HG03159 (cell line): ENCODE measurements at regions not wholly inside any gene's neighbourhood (a gene's known extent, or its start where the extent isn't known, plus 50 kb on each side); places are given as distances from the start of the nearest gene placed in this dataset.
"Not testable (repeated sequence)": the region's sequence is repeated elsewhere in the genome, so short reads cannot be mapped to it uniquely, and the experiment has no call there.

ENCODE experiments used
- ATAC-seq: cut with Tn5 transposase; IDR thresholded peaks from one replicate; pipeline ENCODE4 v1.9.1; 2021; ENCODE audit warnings: mild to moderate bottlenecking, moderate library complexity; ENCODE audit not compliant: unreplicated experiment

DNA sequence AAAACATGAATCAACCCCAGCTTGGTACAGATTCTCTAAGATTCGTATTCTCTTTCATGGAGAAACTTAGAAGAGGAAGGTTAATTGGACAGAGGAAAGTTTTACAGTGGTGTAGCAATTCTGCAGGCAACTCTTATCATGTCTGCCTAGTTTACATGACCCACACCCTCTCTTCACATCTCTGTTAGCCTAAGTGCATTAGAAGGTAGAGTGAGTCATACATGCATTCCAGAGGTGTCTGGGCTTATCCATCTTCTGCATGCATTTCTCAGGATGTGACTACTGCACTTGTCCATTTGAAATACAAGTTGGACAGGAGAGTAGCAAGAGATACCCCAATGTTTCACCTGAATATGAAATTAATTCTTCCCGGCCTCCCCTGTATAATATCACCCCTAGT lies 578.4 kb upstream of the NCAM2 start:
- no peak for ATAC-seq

DNA sequence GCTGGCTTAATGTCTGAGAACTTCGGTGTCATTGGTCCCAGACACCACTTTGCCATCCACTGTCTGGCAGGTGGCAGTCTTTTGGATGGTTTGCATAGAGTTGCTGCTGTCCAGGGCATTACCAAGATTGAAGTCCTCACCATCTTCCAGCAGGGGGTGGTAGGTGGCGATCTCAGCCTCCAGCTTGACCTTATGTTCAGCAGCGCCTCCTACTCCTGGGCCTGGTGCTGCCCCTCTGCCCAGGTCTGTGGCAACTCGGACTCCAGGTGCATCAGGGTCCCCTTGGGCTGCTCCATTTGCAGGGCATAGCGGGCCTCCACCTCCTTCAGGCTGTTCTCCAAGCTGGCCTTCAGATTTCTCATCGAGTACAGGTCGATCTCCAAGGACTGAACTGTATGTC lies 573.3 kb upstream of the NCAM2 start:
- no peak for ATAC-seq

DNA sequence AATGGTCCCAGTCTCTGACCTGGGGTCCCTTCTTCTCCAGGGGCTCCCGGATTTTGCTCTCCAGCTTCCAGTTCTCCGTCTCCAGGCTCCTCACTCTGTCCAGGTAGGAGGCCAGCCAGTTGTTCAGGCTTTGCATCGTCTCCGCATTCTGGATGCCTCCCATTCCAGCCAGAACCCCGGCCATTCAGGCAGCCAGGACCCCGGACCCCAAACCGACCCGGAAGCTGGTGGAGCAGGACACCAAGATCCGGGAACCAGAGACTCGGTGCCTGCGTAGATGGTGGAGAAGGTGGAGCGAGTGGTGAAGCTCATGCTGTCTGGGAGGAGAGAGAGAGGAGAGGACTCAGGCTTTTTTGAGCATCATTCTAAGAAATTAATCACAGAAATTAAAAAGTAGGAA lies 572.4 kb upstream of the NCAM2 start:
- no peak for ATAC-seq

DNA sequence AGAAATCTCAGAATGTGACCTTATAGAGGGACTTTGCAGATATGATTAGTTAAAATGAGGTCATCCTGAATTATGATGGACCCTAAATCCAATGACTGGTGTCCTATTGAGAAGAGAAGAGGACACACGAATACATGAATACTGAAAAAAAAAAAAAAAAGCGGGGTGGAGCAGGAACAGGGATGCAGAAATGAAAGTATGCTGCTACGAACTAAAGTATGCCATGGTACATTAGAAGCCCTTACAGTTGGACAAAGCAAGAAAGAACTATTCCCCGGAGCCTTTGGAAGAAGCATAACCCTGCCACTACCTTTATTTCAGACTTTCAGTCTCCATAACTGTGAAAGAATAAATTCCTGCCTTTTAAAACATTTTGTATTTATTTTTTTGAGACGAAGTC lies 557.9 kb upstream of the NCAM2 start:
- no peak for ATAC-seq

DNA sequence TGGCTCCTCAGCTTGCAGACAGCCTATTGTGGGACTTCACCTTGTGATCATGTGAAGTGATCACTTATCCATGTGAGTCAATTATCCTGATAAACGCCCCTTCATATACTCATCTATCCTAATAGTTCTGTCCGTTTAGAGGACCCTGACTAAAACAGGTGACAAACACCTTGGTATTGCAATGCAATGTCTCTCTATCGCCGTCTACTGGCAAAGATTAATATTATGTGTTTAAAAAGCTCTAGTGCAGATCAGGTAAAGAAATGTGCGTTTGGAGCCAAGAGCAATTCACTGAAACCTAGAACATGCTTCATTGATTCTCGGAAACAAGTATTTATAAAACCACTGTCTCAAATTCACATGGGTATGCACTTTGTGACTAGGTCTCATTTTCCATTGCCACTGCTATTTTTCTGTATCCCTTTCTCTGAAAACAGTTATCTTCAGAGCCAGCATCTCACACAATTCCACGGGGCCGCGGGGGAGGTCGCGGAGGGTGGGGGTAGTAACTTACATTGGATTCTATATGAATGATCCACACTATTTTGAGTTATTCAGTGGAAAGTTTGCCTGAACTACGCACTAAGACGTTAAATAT lies 554.6 kb upstream of the NCAM2 start:
- no peak for ATAC-seq

DNA sequence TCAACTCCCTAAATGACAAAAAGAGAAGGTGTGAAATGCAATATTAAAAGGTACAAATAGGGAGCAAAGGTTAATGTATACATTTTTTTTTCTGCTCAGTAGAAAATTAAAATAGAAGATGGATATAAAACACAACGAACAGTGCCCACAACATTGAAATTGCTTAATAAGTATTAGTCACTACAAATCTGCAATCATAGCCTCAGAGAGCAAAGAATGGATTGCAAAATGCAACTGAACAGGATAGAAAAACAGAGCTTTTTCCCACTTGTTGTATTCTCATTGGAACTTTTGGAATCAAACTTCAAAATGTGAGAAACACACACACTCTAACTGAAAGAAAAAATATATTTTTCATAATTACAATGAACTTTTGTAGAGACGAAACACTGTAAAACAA lies 552.2 kb upstream of the NCAM2 start:
- ATAC-seq, result no peak

DNA sequence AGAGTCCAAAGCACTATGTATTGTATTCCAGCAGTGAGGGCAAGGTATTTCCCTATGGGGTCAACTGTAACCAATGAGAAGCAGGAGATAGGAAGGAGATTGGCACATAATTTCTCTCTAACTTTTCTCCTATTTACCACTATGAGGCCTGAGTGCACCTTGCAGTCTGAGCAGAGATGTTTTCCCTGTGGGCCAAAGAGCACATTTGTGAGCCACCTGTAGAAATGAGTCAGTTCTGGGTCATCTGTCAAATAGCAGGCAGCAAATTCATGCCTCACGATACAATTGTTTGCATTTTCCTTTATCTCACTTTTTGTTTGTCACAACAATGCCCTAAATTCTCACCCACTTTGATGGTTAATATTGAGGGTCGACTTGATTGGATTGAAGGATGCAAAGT lies 547.2 kb upstream of the NCAM2 start:
- ATAC-seq, result no peak

DNA sequence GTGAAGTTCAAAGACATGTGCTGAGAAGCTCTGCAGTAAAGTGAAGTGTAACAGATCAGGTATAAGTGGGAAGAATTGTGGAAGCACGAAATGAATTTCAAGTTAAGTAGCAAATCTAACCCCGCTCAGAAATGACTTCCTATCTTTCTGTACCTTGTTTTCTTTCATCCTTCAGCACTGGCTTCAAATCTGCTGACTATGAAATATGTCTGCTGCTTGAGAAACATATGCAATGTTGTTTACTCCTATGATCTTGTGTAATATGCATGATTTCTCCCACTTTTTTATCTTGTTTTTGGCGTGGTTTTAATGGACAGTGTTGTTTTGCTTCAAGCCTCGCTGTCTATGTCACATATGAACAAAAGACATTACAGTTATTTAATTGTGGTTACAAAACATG lies 545.3 kb upstream of the NCAM2 start:
- no peak for ATAC-seq

DNA sequence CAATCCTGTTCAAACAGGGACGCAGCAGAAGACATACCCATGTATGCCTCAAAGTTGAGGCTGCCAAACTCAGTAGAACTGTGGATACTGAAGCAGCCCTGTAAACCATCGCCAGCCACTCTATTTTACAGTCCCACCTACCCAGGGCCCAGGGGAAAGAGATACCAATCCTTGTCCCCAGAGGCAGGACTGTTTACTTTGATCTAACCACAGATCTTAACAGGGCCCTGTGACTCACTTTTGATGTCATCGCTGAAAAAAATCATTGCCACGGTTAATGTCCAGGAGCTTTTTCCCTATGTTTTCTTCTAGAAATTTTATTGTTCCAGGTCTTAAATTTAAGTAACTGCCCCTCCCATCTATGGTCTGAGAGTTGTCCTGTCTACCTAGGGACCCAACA lies 538.4 kb upstream of the NCAM2 start:
- no peak for ATAC-seq

DNA sequence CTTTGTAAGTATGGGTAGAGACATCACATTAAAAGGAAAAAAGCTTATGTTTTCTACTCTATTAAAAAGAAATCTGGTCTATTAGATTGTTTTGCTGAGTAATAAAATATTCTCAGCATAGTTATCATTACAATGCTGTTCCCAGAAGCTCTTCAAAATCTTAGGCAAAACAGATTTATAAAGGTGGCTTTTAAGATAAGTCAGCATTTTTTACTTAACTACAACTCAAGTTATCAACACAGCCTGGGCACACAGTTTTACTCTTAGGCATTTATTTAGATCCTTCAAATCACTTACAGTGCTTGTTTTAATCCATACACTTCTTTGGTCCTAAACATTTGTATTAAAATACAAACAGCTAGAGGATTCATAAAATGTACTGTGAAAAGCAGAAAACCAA lies 534.8 kb upstream of the NCAM2 start:
- no peak for ATAC-seq

DNA sequence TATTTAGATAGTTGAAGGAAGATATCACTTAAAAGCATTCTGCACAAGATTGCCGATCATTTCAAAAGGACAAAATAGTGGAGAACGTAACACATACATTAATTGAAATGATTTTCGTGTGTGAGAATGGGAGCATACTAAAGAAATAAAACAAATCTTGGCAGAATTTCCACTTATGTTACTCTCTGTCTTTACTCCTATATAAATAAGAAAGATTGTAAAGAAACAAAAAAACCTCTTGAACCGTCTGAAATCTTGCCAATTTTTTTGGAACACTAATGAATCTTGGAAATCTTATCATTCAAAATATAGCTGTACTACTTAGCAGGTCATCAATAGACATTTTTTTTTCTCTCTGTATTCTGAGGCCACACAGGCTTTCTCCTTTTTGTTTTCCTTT lies 528.8 kb upstream of the NCAM2 start:
- no peak for ATAC-seq

DNA sequence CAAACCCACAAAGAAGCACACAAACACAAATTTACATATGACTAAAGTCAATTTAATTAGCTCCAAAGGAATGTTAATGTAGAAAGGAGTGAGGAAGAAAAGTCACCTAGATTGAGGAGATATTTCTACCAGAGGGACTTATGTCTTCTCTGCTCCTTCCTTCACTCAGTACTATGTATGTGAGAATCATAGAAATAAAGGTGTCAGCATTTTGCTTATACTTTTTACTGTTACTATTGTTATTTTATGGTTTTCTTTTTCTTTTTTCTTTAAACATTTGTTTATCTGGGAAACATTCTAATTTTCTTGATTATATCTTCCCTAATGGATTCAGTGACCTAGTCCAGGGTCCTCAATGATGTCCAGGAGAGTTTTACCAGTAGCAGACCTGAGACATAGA lies 511.9 kb upstream of the NCAM2 start:
- no peak for ATAC-seq

DNA sequence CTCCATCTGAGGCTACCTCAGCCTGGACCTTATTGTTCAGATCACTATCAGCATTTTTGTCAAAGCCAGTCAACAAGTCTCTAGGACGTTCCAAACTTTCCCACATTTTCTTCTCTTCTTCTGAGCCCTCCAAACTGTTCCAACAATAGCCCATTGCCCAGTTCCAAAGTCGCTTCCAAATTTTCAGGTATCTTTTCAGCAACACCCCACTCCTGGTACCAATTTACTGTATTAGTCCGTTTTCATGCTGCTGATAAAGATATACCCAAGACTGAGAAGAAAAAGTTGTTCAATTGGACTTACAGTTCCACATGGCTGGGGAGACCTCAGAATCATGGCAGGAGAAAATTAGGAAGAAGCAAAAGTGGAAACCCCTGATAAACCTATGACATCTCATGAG lies 495.3 kb upstream of the NCAM2 start:
- ATAC-seq, result not testable (repeated sequence)

DNA sequence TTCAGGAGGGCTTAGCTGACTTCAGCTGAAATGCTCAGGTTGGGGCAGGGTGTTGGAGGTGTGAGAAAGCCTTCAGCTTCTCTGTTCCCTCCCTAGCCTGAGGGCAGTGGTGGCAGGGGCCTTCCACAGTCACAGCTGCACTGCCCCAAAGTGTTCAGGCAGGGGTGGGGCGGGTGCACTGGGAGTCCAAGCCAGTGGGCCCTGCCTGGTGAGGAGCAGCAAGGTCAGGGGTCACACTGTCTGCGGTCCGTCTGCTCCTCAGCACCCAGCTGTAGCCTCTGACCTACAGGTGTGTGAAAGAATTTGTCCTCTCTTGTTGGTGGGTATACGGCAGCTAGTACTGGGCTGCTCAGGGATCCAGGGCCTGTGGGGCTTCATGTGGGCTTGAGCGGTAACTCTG lies 490.4 kb upstream of the NCAM2 start:
- ATAC-seq, result no peak

DNA sequence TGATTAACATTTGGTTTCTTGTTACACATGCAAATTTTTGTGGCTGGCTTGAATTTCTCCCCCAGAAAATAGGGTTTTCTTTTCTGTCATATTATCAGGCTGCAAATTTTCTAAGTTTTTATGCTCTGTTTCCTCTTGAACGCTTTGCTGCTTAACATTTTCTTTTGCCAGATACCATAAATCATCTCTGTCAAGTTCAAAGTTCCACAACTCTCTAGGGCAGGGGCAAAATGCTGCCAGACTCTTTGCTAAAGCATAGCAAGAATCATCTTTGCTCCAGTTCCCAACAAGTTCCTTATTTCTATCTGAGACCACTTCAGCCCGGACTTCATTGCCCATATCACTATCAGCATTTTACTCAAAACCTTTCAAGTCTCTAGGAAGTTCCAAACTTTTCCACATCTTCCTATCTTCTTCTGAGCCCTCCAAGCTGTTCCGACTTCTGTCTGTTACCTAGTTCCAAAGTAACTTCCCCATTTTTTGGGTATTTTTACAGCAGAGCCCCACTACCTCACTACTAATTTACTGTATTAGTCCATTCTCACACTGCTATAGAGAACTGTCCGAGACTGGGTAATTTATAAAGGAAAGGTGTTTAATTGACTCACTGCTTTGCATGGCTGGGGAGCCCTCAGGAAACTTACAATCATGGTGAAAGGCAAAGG lies 486.9 kb upstream of the NCAM2 start:
- ATAC-seq, result no peak

DNA sequence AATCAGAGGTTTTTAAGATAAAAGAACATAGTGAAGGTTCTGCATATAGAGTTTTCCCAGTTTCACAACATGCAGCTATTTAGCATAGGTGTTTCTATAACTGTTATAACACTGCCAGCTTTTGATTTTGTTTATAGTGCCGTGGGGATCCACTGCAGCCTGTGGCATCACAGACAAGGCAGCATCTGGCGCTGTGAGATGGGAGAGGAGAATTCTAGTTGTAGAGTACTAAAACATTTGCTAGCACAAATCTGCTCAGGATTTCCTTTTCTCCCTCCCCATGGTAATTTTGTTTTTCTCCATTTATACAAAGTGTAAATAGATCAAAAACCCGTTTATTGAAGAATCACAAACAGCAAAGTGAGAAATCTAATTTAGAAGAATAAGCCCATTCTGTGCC lies 482.8 kb upstream of the NCAM2 start:
- ATAC-seq, result no peak

DNA sequence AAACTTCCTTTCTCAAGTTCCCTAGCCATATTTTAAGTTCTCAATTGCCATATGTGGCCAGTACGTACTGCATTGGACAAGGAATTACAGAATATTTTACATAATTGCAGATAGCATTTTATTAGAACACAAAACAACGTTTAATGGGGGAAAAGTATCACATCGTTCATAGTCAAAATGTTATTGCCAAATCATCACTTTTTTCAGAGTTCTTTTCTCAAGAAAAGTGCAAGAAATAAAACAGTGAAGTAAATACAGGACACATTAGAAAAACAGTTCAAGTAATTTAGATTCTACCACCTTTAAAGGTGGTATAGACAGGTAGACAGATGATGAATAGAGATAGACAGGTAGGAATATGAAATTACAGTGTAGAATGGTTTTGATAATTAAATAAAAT lies 479.1 kb upstream of the NCAM2 start:
- no peak for ATAC-seq

DNA sequence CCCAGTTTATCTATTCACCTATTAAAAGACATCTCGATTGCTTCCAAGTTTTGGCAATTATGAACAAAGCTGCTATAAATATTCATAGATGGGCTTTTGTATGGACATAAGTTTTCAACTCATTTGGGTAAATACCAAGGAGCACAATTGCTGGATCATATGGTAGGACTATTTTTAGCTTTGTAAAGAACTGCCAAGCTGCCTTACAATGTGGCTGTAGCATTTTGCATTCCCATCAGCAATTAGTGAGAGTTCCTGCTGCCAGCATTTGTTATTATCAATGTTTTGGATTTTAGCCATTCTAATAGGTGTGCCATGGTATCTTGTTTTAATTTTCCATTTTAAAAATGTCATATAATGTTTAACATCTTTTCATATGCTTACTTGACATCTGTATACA lies 475.6 kb upstream of the NCAM2 start:
- ATAC-seq, result no peak

DNA sequence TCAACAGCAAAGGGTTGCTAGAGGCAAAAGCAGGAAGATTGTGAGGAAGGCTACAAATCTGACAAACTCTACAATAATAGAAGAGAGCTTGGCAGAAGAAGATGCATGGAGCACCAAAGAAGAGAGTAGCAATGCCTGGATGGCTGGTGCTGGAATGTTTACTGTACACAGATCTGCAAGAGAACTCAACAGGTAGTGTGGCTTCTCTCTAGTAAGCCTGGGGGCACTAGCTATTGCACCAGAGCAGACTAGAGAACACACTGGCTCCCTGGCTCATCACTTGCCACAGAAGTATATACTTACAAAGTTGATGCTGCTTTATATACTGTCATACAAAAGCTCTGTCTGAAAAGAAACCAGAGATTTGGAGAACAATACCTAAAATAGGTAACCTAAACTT lies 475.0 kb upstream of the NCAM2 start:
- ATAC-seq, result no peak

DNA sequence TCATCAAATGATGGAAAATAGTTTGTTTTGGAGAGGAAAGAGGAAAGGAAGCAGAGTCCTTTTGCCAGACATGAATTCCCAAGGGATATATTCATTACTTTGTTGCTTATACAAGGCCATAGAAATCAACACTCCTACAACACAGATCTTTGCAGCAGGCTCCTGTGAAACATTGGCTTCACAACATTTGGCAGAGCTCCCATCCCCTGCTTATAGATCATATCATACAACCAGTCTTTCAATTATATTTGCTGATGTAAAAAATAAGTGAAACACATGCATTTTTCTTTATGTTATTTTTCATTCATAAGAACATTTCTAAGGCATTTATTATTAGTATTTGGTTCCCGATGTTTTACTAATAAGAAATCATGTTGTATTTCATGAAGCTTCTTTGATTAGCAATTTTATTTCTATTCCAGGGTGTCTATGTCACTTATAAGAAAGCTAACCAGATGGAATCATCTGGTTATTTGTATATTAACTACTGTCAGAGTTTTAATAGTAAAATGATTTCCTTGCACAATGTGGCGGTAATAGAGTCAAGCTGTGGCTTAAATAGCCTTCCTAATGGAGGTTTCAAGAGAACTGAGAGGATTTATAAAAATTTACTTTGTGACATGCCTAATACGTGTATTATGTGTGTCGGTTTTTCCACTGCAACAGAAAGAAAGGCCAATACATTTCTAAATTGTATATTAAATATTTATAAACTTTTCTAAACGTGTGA lies 470.3 kb upstream of the NCAM2 start:
- ATAC-seq, result no peak

DNA sequence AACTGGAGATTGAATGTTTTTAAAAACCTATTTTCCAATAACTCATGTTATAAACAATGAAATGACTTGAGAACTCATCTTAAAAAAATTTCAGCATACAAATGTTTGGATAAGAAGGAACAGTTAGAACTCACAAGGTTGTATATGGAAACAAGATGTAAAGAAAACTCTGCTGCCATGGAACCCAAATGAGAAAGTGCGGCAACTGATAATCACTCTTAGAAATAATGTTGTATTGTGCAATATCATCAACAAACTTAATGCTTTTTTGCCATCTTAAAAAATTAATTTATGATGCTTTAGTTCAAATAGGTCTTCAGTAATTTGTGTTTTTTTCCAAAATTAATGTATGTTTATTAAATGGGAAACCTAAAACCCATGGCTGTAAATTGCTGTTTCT lies 461.1 kb upstream of the NCAM2 start:
- no peak for ATAC-seq

DNA sequence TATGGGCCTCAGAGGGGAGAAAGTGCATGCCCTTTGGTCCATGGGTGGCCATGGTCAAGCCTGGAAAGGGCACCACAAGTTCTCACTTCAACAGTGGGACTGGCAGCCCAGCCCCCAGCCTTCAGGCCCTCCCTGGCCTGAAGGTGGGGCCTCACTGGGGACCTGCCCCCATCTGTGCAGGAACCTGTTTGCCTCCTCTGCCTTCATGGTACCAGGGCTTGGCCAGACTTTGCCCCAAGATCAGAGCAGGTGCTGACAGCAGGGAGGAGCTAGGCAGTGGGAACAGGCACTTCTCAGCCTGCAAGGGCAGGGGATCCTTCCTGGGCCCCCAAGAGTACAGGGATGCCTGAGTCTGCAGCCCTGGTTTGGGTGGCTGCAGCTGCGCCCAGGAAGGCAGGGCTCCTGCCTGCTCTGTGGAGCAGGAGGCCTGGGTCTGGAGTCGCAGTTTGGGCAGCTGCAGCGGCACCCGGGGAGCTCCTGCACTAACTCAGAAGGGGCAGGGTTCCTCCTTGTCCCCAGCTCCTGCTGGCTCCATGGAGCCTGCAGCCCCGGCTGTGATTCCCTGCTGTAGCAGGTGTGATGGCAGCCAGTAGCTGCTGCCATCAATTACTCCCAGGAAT lies 460.1 kb upstream of the NCAM2 start:
- ATAC-seq, result no peak
